Suppressor macrophage (primary cell): ENCODE measurements at regions not wholly inside any gene's neighbourhood (a gene's known extent, or its start where the extent isn't known, plus 50 kb on each side); places are given as distances from the start of the nearest gene placed in this dataset.

Experiments
- DNase-seq, 4 experiments: peaks; one replicate each; pipeline ENCODE4 v3.0.0-alpha.2; 2020 to 2022

GRCh38 chr4:128600996-128601871 is 208.3 kb upstream of the JADE1 start:
- DNase-seq = no peak

- DNase-seq = no peak
Observed at GRCh38 chr4:128600410-128600809, 209.1 kb upstream of the JADE1 start.

- no peak for DNase-seq
Observed at GRCh38 chr4:128597500-128597899, 212.0 kb upstream of the JADE1 start.

GRCh38 chr4:128596853-128597252 is 212.6 kb upstream of the JADE1 start:
- no peak for DNase-seq

- DNase-seq = no peak
Observed at GRCh38 chr4:128596115-128596514, 213.4 kb upstream of the JADE1 start.

- DNase-seq = no peak
Observed at GRCh38 chr4:128591482-128591881, 218.0 kb upstream of the JADE1 start.

GRCh38 chr4:128590773-128591172 is 218.7 kb upstream of the JADE1 start:
- no peak for DNase-seq

- DNase-seq = no peak
Observed at GRCh38 chr4:128590034-128590740, 219.3 kb upstream of the JADE1 start.

GRCh38 chr4:128589384-128589965 is 220.0 kb upstream of the JADE1 start:
- no peak for DNase-seq

GRCh38 chr4:128587382-128587781 is 222.1 kb upstream of the JADE1 start:
- DNase-seq = no peak

- DNase-seq = no peak
Observed at GRCh38 chr4:128583753-128584712, 225.5 kb upstream of the JADE1 start.

- no peak for DNase-seq
Observed at GRCh38 chr4:128582427-128582870, 227.1 kb upstream of the JADE1 start.

- DNase-seq = no peak
Observed at GRCh38 chr4:128579154-128579853, 230.2 kb upstream of the JADE1 start.

- peak; percentile 59 to 82 (median 64) for DNase-seq
Observed at GRCh38 chr4:128574706-128575105, 234.8 kb upstream of the JADE1 start.

GRCh38 chr4:128573781-128574508 is 235.6 kb upstream of the JADE1 start:
- DNase-seq = no peak

- DNase-seq = peak in 3 of 4 experiments; percentile 21 to 42 (median 40)
Observed at GRCh38 chr4:128572778-128573241, 236.7 kb upstream of the JADE1 start.

GRCh38 chr4:128571747-128572146 is 237.8 kb upstream of the JADE1 start:
- DNase-seq = peak; percentile 64 to 89 (median 80)

GRCh38 chr4:128570387-128570975 is 239.0 kb upstream of the JADE1 start:
- DNase-seq = peak; percentile 87 to 96 (median 92)

GRCh38 chr4:128566693-128567092 is 242.8 kb upstream of the JADE1 start:
- no peak for DNase-seq

- DNase-seq = peak; percentile 26 to 70 (median 51)
Observed at GRCh38 chr4:128565565-128566186, 243.8 kb upstream of the JADE1 start.
